Stimulated activated CD4-positive, alpha-beta T cell treated with anti-CD3 and anti-CD28 coated beads, Interleukin-2, amount 100 ng/mL, for 48 hours (primary cell): ENCODE measurements at regions not wholly inside any gene's neighbourhood (a gene's known extent, or its start where the extent isn't known, plus 50 kb on each side); places are given as distances from the start of the nearest gene placed in this dataset.
"Not testable (repeated sequence)": the region's sequence is repeated elsewhere in the genome, so short reads cannot be mapped to it uniquely, and the experiment has no call there.

Source experiments
- DNase-seq, 2 donors: peaks; one replicate each; pipeline ENCODE4 v3.0.0-alpha.2; 2020

DNA sequence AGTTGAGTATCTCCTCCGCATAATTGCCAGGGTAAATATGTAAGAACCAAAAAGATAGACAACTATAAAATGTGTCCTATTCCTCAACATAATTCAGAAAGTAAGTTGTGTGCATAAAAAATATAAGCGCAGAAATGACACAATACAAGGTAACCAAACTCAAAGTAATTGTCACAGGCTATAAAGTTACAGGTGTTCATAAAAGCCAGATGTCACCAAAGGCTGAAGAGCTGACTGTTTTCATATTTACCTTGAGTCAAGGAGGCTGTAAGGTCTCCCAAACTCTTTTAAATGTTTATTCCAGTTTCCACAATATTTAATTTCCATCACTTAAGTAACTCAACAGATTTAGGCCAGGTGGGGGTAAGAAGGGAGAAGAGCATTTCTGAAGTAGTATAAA, 192.2 kb upstream of the MARCKS start:
- no peak for DNase-seq

DNA sequence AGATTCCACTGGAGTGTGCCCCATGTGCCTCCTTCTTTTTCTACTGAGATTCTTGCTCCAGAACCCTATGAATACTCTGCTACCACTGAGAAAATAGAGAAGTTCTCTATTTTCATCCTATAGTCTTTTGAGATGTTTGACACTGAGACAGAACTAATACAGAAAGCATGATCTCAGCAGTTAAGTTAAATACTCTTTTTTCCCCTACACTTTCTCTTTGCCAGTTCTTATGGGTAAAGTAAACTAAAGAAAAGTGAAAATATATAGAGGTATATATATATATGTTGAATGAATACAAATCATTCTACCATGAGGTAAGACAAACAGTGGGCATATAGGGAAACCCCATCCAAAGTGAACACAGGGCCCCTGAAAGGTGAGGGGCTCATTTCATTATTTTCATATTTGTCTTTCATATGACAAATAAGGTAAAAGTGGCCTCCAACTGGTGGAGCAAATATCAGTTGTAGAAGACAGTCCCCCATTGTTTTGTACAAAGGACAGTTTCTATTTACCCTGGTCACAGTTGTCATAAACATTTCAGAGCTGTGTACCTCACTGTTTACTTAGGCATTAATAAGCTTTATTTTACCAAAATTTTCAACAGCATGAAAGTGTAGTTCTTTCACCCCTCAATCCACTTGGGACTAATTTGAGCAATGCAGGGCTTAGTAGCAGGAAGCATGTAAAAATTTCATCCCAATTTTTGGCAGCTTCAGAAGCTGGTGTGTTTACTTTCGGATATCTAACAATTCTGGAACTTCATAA, 188.3 kb upstream of the MARCKS start:
- DNase-seq = no peak

GRCh38 chr6:113669606-113670005, 187.5 kb upstream of the MARCKS start:
- DNase-seq = no peak

GRCh38 chr6:113671421-113671820, 185.7 kb upstream of the MARCKS start:
- no peak for DNase-seq

DNA sequence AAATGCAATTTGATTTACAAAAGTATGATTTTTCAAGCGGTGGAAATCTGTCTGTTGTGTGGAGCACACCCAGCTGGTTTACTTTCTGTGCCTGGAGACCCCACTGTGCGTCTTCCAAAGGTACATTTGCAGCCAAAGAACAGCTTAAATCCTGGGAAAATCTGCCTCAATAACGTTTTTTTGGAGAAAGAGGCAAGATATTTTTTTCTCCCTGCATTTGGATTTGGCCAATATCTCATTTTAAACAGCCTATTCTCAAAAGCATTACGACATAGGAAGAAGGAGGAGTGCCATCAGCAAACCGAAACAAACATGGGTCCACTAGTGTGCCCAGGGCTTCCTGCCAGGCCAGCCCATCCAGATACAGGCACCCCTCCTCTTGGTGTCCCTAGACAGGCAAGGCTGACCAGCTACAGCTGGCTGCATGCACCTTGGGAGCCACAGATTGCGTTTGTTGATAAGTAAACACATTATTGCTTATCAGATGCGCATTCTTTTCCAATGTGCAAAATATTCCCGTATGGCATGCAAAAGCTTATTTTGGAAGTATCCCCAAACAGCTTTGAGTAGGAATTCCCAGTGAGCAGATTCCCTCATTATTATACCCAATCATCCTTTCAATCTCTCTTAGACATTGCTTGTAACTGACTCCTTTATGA, 184.5 kb upstream of the MARCKS start:
- no peak for DNase-seq

GRCh38 chr6:113674075-113674474, 183.1 kb upstream of the MARCKS start:
- DNase-seq = no peak

DNA sequence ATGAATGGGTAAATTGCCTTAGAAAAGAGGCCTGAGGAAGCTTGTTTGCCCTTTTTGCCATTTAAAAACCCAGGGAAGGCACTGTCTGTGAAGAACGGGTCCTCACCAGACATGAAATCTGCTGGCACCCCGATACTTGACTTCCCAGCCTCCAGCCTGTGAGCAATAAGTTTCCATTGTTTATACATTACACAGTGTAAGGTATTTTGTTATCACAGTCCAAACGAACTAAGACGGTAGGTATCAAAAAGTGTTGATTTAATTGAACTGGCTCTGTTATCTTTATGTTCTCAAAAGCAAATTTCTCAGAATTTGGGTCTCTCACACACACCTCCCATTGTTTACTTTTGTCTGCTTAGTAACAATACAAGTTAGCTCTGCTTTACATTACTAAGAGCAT, 181.1 kb upstream of the MARCKS start:
- DNase-seq = no peak

GRCh38 chr6:113676968-113677367, 180.2 kb upstream of the MARCKS start:
- no peak for DNase-seq

- no peak for DNase-seq
Observed at GRCh38 chr6:113679051-113679450, 178.1 kb upstream of the MARCKS start.

GRCh38 chr6:113680301-113680700, 176.8 kb upstream of the MARCKS start:
- no peak for DNase-seq

DNA sequence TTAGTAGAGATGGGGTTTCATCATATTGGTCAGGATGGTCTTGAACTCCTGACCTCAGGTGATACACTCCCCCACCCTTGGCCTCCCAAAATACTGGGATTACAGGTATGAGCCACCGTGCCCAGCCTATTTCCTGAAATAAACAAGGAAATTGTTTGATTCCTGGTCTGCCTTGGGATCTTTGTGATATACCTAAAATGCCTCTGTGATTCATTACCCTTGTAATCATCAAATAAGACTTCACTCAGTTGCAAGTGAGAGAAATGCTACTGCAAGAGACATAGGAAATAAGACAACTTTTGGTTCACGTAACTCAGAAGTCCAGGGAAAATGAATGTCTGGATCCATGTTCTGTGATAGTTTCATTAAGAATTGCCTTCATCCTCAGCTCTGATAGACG, 173.2 kb upstream of the MARCKS start:
- DNase-seq = no peak

GRCh38 chr6:113684382-113684901, 172.7 kb upstream of the MARCKS start:
- no peak for DNase-seq

DNA sequence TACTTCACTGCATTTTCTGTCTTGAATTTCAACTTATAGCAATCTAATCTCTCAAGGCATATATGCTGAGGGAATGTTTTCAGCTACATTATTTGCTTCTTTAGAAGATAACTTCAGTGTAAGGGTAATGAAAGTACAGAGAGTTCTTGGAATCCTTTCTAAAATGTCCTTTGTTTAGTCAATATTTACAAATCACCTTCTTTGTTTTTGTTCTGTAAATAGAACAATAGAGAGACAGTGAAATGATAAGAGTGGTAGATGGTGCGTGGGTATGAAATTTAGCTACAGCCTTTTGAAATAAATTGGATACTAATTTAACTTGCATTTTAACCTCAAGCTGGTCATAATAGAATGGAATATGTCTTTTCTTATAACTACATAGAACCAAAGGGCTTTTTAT, 171.1 kb upstream of the MARCKS start:
- no peak for DNase-seq

- DNase-seq = not testable (repeated sequence)
Observed at GRCh38 chr6:113689620-113690019, 167.5 kb upstream of the MARCKS start.

- no peak for DNase-seq
Observed at GRCh38 chr6:113690281-113691259, 166.6 kb upstream of the MARCKS start.

GRCh38 chr6:113691260-113691656, 165.9 kb upstream of the MARCKS start:
- DNase-seq = no peak

GRCh38 chr6:113693851-113694250, 163.3 kb upstream of the MARCKS start:
- DNase-seq = no peak

- DNase-seq = no peak
Observed at GRCh38 chr6:113694278-113695077, 162.7 kb upstream of the MARCKS start.

DNA sequence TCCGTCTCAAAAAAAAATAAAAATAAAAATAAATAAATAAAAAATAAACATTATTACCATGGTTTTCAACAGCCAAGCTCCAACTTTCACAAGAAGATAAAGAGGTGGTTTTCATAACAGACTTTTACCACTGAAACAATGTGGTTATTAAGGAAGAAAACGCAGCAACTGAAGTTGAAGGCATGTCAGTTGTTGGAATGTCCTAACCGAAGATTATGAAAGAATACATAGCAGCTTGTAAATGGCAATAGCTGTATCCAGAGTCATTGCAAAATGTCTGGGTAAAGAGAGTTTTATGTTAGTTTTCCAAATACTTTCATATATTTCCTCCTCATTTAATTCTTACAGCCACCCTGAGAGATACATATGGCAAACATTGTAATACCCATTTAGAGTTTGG, 161.6 kb upstream of the MARCKS start:
- no peak for DNase-seq

GRCh38 chr6:113696960-113697359, 160.2 kb upstream of the MARCKS start:
- DNase-seq = no peak

- DNase-seq = no peak
Observed at GRCh38 chr6:113697632-113698410, 159.3 kb upstream of the MARCKS start.

- DNase-seq = no peak
Observed at GRCh38 chr6:113699239-113699638, 157.9 kb upstream of the MARCKS start.
